ENCODE measurements at regions not wholly inside any gene's neighbourhood (a gene's known extent, or its start where the extent isn't known, plus 50 kb on each side); places are given as distances from the start of the nearest gene placed in this dataset.

DNA sequence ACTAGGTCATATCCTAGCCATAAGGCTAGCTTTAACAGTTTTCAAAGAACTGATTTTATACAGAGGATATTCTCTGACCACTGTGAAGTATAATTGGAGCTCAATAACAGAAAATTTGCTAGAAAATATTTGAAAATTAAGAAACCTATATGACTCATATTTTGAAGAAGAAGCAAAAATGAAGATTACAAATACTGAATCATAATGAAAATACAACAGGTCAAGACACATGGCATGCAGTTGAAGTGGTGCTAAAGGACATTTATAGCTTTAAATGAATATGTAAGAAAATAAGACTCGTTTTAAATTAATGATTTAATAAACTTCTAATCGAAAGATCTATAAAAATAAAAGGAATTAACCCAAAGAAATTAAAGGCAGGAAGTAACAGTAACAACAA, 1234.6 kb downstream of the SLC16A7 start:
- Mint-ChIP-seq H3K27me3 (ENCODE audit: insufficient read depth, unreplicated experiment) (no peaks in the 10 kb centered on the region), H3K4me3 (ENCODE audit: unreplicated experiment) (no peak overlapping the region), H3K9me3 (ENCODE audit: unreplicated experiment) (peaks cover 20% of the 10 kb centered on the region), H3K36me3 (ENCODE audit: insufficient read depth, unreplicated experiment) (no peaks in the 10 kb centered on the region), H3K4me1 (ENCODE audit: insufficient read depth, unreplicated experiment) (peaks cover 16% of the 10 kb centered on the region), H3K27ac (ENCODE audit: low read depth, unreplicated experiment) (no peak overlapping the region)
- ChIA-PET POLR2A (interaction anchor here (0.6 kb wide), 2 partner anchors 9 to 187 kb away, joined by 3 to 5 read pairs; no protein-coding TSS in a partner anchor), CTCF (no interaction called here)
- intact Hi-C loops (cut with micrococcal nuclease), result no loop called here
- DNase-seq (ENCODE audit: unreplicated experiment), result peak; percentile 36
- TF ChIP-seq, protein P1, sequence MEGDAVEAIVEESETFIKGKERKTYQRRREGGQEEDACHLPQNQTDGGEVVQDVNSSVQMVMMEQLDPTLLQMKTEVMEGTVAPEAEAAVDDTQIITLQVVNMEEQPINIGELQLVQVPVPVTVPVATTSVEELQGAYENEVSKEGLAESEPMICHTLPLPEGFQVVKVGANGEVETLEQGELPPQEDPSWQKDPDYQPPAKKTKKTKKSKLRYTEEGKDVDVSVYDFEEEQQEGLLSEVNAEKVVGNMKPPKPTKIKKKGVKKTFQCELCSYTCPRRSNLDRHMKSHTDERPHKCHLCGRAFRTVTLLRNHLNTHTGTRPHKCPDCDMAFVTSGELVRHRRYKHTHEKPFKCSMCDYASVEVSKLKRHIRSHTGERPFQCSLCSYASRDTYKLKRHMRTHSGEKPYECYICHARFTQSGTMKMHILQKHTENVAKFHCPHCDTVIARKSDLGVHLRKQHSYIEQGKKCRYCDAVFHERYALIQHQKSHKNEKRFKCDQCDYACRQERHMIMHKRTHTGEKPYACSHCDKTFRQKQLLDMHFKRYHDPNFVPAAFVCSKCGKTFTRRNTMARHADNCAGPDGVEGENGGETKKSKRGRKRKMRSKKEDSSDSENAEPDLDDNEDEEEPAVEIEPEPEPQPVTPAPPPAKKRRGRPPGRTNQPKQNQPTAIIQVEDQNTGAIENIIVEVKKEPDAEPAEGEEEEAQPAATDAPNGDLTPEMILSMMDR (IDR thresholded peaks at IDR 0.05; ENCODE audit: unreplicated experiment), result no peak
- no TSS peak for BruUV-seq (replicated peaks)

DNA sequence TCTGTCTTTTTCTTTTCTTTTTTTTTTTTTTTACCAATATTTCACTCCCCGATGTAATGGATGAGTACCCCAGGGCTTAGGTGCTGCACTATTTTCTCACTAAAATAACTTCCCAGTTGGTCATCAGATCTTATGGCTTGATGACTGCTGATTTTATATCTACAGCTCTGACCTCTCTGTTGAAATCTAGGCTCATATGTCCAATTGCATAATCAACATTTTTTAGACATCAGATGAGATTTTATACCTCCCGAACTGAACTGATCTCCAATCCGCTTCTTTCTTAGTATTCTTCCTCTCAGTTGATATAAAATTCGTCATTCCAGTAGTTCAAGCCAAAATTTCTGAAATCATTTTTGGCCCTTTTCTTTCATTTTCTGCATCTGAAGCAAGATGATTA, 1236.5 kb downstream of the SLC16A7 start:
- peak; percentile 16 for DNase-seq (ENCODE audit: unreplicated experiment)
- ChIA-PET CTCF (no interaction called here), POLR2A (no interaction called here)
- TF ChIP-seq, protein P1 (IDR thresholded peaks at IDR 0.05; ENCODE audit: unreplicated experiment), result no peak
- intact Hi-C loops (cut with micrococcal nuclease), result no loop called here
- Mint-ChIP-seq H3K4me1 (ENCODE audit: insufficient read depth, unreplicated experiment) (peaks cover 16% of the 10 kb centered on the region), H3K4me3 (ENCODE audit: unreplicated experiment) (no peak overlapping the region), H3K27ac (ENCODE audit: low read depth, unreplicated experiment) (no peak overlapping the region), H3K27me3 (ENCODE audit: insufficient read depth, unreplicated experiment) (no peaks in the 10 kb centered on the region), H3K36me3 (ENCODE audit: insufficient read depth, unreplicated experiment) (no peaks in the 10 kb centered on the region), H3K9me3 (ENCODE audit: unreplicated experiment) (peaks cover 20% of the 10 kb centered on the region)
- BruUV-seq (replicated peaks), result no TSS peak

DNA sequence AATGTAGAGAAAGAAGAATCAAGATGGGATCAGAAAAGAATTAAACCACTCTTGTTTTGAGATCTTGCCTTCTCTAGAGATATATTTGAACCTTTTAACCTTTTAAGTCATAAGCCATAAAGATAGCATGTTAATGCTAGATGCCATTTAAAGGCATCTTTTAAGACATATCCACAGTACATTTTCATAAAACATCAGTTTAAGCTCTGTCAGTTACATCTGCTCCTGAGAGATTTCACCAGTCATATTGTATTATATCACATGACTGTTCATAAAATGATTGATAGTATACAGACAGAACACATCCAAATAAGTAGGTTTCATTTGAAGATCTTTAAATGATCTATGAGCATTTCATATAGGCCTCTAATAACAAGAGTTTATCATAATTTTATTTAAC, 1238.5 kb downstream of the SLC16A7 start:
- no peak overlapping the region for H3K27ac Mint-ChIP-seq (ENCODE audit: low read depth, unreplicated experiment)
- DNase-seq (ENCODE audit: unreplicated experiment), result no peak
- ChIA-PET POLR2A (no interaction called here), CTCF (interaction anchor here (0.6 kb wide), 1 partner anchor 919 kb away, joined by 3 read pairs; no protein-coding TSS in a partner anchor)
- no peaks in the 10 kb centered on the region for H3K27me3 Mint-ChIP-seq (ENCODE audit: insufficient read depth, unreplicated experiment)
- peaks cover 16% of the 10 kb centered on the region for H3K4me1 Mint-ChIP-seq (ENCODE audit: insufficient read depth, unreplicated experiment)
- peaks cover 12% of the 10 kb centered on the region for H3K9me3 Mint-ChIP-seq (ENCODE audit: unreplicated experiment)
- intact Hi-C loops (cut with micrococcal nuclease), result no loop called here
- no TSS peak for BruUV-seq (replicated peaks)
- TF ChIP-seq, protein P1 (IDR thresholded peaks at IDR 0.05; ENCODE audit: unreplicated experiment), result no peak
- no peaks in the 10 kb centered on the region for H3K36me3 Mint-ChIP-seq (ENCODE audit: insufficient read depth, unreplicated experiment)
- no peak overlapping the region for H3K4me3 Mint-ChIP-seq (ENCODE audit: unreplicated experiment)

DNA sequence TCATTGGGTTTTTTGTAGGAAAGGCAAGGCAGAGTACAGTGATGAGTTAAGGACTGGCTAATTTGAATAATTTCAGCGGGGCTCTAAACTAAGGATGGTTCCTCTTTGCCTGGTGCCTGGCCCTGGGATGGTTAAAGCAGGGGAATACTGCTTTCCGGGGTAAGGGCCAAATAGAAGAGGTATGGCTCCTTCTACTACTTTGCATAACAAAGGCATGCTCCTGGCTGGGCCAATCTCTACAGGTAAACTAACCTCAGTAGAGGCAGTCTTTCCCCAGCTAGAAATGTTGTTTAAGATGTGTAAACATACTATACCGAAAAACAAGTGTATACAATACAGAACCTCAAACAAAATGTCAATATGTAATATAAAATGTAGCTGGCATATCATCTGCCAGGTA, 1239.0 kb downstream of the SLC16A7 start:
- no TSS peak for BruUV-seq (replicated peaks)

More for the DNA sequence above, 1239.0 kb downstream of the SLC16A7 start:
- TF ChIP-seq, protein P1 (IDR thresholded peaks at IDR 0.05; ENCODE audit: unreplicated experiment), result no peak
- no peaks in the 10 kb centered on the region for H3K36me3 Mint-ChIP-seq (ENCODE audit: insufficient read depth, unreplicated experiment)
- no peak for DNase-seq (ENCODE audit: unreplicated experiment)
- peaks cover 16% of the 10 kb centered on the region for H3K4me1 Mint-ChIP-seq (ENCODE audit: insufficient read depth, unreplicated experiment)
- H3K9me3 Mint-ChIP-seq (ENCODE audit: unreplicated experiment), result peaks cover 8% of the 10 kb centered on the region
- H3K27ac Mint-ChIP-seq (ENCODE audit: low read depth, unreplicated experiment), result no peak overlapping the region
- ChIA-PET POLR2A (no interaction called here), CTCF (no interaction called here)
- H3K27me3 Mint-ChIP-seq (ENCODE audit: insufficient read depth, unreplicated experiment), result no peaks in the 10 kb centered on the region
- intact Hi-C loops (cut with micrococcal nuclease), result no loop called here
- H3K4me3 Mint-ChIP-seq (ENCODE audit: unreplicated experiment), result no peak overlapping the region

All from MCF 10A (cell line).